ENCODE measurements at regions not wholly inside any gene's neighbourhood (a gene's known extent, or its start where the extent isn't known, plus 50 kb on each side); places are given as distances from the start of the nearest gene placed in this dataset.
"Not testable (repeated sequence)": the region's sequence is repeated elsewhere in the genome, so short reads cannot be mapped to it uniquely, and the experiment has no call there.

GRCh38 chr11:134725716-134726639 lies 313.9 kb upstream of the B3GAT1 start:
- no peak for DNase-seq (ENCODE audit: low spot score)

DNA sequence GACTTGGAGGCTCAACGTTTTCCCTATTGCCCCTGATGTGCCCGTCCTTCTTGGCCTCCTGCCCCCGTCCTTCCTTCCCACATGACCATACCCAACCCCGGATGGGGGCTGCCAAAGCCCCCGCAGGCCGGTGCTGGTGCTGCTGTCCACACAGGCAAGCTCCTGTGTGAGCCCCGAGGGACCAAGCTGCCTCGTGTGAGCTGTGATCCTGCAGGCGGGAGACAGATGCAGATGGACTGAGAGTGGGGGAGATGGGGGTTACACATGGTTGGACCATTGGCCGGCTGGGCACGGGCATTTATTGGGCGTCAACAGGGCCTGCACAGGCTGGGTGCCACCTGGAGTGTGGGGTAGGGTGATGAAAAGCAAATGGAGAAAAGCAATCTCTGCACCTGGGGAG lies 313.2 kb upstream of the B3GAT1 start:
- DNase-seq (ENCODE audit: low spot score), result no peak

DNA sequence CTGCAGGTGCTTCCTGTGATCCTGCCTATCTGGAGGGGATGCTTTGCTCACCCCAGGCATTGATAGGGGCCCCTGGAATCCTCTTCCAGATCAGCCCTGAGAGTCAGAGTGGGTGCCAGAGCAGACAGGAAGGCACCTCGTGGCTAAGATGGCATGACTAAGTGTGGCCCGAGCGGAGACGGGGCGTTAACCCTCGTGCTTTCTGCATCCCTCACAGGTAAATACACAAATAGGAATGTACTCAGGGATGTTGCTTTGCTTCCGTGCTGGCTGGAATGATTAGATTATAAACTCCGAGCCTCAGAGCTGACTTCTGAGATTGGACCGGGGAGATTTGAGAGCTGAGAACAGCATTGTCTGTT lies 312.7 kb upstream of the B3GAT1 start:
- DNase-seq (ENCODE audit: low spot score), result no peak

DNA sequence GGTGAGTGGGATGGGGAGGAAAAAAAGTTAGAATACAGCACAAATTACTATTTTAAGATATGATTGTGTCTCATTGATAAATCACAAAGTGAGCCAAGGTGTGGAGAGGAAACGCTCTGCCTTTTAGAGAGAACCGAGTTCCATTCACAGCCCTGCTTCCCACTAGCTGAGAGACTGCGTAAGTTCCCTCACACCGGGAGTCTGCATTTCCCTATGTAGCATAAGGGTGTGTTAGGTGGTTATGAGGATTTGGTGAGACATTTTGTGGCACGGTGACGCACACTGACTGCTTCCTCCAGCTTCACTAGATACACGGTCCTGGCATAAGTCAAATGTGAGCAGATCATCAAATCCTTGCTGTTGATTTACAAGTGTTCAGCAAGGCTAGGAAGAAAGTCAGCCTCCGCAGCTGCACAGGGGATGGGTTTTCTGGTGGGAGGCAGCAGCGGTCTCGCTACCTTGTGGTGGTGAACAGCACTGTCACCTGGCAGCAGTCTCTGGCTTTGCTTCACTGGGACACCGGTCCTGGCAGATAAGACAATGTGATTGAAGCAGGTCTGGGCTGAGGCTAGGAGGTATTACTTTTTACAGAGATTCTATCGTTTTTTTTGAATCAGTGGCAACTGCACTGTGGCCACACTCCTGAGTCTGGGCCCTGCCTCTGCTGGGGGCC lies 312.2 kb upstream of the B3GAT1 start:
- no peak for DNase-seq (ENCODE audit: low spot score)

- DNase-seq (ENCODE audit: low spot score), result not testable (repeated sequence)
Observed at GRCh38 chr11:134720691-134721070, 308.6 kb upstream of the B3GAT1 start.

- not testable (repeated sequence) for DNase-seq (ENCODE audit: low spot score)
Observed at GRCh38 chr11:134719940-134720690, 308.1 kb upstream of the B3GAT1 start.

DNA sequence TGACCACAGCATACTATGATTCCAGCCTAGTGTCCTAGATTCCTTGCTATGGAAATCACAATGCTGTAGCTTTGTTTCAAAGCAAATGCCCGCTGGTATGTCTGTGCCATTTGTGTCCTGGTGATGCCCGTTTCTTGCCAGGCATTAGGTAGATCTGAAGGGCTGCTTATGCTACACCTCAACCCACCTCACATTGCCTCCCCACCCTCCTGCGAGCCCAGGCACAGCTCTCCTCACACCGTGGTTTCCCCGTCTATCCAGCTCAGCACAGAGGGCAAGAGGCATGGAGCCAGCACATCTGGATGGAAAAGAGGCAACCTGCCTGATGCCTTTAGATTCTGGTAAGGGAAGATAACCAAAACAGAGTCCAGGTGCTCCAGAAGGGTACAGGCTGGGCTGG lies 307.4 kb upstream of the B3GAT1 start:
- no peak for DNase-seq (ENCODE audit: low spot score)

- no peak for DNase-seq (ENCODE audit: low spot score)
Observed at GRCh38 chr11:134716582-134716981, 304.5 kb upstream of the B3GAT1 start.

DNA sequence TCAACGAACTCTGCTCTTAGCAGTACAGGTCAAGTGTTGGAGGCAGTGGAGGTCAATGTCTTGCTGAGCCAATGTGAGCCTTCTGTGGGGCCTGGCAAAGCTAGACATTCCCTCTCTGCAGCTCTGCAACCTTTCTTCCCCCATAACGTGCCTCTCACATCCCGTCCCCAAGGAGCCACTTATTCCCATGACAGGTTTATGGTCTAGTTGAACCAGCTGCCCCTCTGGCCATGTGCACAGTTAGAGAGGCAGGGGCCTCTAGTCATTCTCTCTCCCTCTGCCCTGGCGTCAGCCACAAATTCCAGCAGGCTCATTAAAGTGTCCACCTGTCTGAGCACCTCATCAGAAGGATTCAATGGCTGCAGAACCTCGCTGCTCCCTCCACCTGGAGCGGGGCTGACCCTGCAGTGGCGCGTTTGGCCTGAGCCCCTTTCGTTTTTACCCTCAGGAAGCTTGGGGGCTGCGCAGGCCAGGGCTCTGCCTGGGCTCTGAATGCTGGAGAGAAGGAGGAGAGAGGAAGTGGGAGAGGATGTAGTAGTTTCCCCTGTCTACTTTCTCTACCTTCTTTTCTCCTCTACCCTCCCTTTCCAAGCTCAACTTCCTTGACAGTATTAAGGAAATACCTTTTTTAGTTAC lies 302.1 kb upstream of the B3GAT1 start:
- no peak for DNase-seq (ENCODE audit: low spot score)

DNA sequence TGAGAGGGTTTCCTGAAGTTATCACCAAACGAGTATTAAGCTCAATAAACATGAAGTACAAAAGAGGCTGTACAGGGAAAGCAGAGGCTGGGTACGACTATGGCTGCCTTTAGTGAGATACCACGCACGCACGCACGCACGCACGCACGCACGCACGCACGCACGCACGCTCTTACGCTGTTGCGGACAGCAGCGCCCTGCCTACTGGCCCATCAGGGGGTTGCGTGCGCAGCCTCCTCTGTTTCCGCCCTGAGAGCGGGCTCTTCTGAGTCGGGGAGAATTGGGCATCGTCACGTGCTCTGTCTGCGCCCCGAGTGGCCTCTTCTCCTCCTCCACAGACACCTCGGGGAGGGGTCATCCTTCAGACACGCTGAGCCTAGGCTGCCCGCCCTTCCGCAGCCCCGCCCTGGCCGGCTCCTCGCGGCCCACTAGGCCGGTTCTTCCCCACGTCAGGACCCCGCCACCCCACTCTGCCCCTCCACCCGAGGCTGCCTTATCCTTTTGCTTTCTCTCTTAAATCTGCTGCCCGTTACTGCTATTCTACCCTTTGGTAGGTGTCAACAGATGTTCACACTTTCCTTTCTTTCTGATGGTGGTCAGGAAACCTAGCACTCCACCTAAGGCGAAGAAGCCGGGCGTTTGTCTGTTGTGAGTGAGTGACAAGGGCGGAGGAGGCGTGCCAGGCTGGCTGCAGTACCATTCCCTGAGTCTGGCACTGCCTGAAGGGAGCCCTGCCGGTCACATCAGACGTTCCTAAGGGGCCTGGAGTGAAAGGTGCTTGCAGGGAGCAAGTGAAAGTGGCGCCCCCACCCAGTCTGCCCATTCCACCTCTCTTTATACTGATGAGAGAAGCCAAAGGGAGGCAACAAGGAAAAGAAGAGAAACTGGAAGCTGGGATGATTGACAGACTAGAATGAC lies 300.4 kb upstream of the B3GAT1 start:
- no peak for DNase-seq (ENCODE audit: low spot score)

DNA sequence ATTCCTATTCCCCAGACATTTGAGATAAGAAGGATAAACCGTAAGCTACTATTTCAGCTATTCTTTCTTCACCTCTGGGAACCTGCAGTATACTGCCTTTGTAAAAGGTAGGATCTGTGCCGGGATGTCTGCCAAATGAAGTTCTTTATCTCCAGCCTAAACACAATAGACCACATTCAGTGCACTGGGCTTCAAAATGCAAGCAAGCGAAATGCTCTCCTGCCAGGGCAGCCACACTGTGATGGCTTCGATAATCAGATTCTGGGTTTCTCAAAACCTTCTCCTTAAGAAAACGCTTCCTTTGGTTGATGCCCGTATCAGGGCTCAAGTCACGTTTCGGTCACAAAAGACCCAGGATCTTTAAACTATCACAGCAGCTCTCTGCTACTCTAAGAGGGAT lies 299.5 kb upstream of the B3GAT1 start:
- DNase-seq (ENCODE audit: low spot score), result no peak

DNA sequence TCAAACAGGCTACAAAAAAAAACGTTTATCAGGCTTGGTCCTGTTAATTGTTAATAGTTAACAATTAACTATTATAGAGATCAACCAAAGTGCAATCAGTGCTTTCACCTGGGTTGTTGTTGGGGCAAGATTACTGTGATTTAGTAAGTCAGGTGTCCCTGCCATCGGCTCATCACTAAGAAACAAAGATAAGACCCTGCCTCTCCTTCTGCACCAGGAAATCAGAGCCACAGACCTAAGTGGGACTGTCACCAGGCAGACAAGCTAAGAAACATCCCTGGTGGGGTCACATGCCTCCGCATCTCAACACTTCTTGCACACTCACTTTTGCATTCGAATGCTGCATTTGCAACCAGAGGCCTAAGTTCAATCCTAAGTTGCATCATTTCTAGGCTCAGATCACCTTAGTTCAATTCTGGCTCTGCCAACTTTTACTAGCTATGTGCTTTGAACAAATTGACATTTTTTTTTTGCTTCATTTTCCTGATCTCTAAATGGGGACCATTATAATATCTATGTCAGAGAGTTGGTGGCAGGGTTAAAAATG lies 298.9 kb upstream of the B3GAT1 start:
- no peak for DNase-seq (ENCODE audit: low spot score)

DNA sequence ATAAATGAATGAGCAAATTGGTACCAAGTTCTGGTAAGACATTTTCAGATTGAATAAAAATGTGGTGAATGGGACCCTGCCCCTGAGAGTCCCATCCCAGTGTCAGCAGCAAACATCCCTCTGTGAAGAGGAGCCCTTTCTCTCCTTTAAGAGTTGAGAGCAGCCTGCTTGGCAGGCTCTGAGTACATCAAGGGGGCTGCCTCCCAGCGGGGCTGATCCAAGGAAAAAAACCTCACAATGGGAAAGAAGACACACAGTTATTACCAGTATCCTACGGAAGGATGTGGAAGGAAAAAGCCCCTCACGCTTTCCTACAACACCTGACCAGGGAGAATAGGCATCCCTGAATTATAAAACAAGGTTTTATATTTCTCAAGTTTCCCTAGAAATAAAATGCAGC lies 293.8 kb upstream of the B3GAT1 start:
- no peak for DNase-seq (ENCODE audit: low spot score)

DNA sequence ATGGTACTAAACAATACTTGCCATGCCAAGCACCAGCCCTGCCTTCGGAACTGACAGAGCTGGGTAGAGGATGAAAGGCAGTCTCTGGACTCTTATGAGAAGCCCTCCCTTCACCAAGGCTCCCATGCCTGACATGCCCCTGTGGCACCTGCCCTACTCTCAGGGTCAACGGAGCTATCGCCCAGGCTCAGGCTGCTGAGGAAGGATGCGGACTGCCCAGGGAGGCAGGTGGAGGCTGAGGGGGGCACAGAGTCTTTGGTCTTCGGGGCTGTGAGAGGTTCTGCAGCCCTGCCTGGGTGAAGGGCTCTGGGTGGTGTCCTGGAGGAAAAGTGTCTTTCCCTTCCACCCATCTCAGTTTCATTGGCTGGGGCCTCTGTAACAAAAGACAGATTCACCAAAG lies 290.8 kb upstream of the B3GAT1 start:
- no peak for DNase-seq (ENCODE audit: low spot score)

GRCh38 chr11:134701564-134702165 lies 289.6 kb upstream of the B3GAT1 start:
- DNase-seq (ENCODE audit: low spot score), result no peak

- DNase-seq (ENCODE audit: low spot score), result no peak
Observed at GRCh38 chr11:134700101-134700640, 288.1 kb upstream of the B3GAT1 start.

DNA sequence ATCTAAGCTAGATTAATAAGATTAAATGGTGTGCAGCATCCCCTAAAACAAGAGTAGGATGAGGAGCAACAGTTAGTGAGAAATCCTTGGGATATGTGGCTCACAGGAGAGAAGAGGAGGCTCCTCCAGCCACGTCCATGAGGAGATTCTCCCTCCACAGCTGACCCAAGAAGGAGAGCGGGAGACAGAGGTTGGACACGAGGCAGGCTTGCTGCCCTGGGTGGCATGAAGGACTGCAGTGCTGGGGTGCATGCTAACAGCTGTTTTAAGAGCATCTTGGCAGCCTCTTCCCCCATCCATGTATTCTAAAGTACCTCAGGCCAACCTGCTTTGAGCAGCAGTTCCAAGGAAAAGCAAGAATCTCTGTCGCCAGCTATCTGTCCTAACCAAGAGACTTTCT lies 284.4 kb upstream of the B3GAT1 start:
- DNase-seq (ENCODE audit: low spot score), result no peak

DNA sequence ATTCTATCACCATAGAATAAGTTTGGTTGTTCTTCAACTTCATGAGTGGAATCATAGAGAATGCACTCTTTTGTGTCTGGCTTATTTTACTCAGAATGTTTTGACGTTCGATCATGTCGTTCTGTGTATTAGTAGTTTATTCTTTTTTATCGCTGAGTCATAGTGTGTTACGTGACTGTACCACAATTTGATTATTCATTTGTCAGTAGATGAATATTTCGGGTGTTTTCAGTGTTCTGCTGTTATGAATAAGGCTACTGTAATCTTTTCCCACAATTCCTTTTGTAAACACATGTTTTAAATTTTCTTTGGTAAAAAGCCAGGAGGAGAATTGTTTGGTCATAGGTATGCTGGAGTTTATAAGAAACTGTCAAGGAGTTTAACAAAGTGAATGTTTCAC lies 279.9 kb upstream of the B3GAT1 start:
- no peak for DNase-seq (ENCODE audit: low spot score)

GRCh38 chr11:134691295-134691873 lies 279.3 kb upstream of the B3GAT1 start:
- DNase-seq (ENCODE audit: low spot score), result no peak

DNA sequence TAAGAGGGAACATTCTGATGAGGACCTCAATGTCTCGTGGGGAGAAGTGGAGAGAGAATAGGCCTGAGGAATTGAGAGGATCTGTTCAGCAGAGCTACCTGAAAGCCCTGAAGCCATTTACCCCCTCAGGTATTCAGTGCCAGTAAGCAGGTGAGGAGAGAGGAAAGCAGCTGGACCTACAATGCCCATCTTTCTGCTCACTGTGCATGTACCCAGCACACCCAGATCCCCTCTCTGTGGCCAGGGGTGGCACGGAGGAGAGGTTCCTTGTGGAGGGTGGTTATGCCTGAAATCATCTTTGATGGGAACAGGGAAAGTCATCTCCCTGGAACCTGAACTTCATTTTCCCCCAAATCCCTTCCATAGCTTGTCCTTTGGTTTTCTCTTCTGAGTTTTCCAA lies 277.8 kb upstream of the B3GAT1 start:
- DNase-seq (ENCODE audit: low spot score), result no peak

Data from cerebellar cortex (tissue), 1 donor.